HG03045 (cell line): ENCODE measurements at regions not wholly inside any gene's neighbourhood (a gene's known extent, or its start where the extent isn't known, plus 50 kb on each side); places are given as distances from the start of the nearest gene placed in this dataset.
"Not testable (repeated sequence)": the region's sequence is repeated elsewhere in the genome, so short reads cannot be mapped to it uniquely, and the experiment has no call there.

Experiments
- ATAC-seq: cut with Tn5 transposase; IDR thresholded peaks from one replicate; pipeline ENCODE4 v1.9.1; 2021; ENCODE audit warnings: mild to moderate bottlenecking, moderate library complexity; ENCODE audit not compliant: unreplicated experiment

DNA sequence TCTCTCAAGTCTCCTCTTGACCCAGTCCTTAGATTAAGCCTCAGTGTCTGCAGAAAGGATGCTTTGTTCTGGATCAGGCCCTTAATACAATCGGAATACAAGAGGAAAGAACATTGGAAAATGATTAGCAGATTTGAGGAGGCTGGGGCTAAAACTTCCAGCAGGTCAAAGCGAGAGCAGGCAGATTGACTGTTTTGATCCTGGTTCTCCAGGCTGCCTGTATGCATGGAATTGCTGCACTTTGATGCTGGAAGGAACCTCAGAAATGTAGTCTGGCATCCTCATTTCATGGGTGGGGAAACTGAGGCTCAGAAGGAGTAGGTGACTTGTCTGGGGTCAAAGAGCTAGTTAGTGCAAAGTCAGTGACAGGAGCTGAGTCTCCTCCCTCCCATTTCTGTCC lies 202.8 kb downstream of the EMX2 start:
- ATAC-seq, result no peak

DNA sequence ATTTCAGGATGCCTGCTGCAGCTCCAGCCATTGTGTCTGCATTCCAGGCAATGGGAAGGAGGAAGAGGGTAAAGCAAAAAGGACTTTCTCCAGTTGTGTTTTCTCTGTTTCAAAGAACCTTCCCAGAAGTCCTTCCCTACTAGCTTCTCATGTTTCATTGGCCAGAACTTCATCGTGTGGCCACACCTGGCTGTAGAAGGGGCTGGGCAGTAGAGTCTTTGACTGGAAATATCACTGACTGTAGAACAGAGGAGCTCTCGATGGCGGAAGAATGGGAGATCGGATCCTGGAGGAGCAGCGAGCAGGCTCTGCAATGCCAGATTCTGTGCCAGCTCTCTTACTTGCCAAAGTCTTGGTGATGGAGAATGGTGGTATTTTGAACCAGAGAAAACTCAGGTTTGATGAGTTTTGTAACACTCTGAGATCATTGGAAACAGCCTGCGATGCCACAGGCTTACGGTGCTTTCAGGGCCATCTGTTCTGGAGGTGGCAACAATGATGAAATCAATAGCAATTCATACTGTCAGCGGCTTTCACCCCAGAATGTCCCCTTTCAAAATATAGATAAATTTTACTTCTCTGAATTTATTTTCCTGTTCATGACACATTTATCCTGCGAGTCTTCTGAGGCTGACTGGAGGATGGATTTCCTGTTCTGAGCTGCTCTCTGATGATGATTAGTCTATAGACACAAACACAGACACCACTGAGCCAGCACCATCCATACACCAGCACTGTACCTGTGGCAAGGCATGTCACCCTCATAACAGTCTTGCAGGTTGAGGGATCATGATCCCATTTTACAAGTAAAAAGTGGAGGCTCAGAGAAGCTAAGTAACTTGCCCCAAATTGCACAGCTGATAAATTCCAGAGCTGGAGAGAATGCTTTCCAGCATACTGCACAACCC lies 204.2 kb downstream of the EMX2 start:
- ATAC-seq, result no peak

- ATAC-seq, result no peak
These were observed 205.1 kb downstream of the EMX2 start for GRCh38 chr10:117747636-117748035.

GRCh38 chr10:117748058-117748457 lies 205.5 kb downstream of the EMX2 start:
- ATAC-seq, result no peak

DNA sequence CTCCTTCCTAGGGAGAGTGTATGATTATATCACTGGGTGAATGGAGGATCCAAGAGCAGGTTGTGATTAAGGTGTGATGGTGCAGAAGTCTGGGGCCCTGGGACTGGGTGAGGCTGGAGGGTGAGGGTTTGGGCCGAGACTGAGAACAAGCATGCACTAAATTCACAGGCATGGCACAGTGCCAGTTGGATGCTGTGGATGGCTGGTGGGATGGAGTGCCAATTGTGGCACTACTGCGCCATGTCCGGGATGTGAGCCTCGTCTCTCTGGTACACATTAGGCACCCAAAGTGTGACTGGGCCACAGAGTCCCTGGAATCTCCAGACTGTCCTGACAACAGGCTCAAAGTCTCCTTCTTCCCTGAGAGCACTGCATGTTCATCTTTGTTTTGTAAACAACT lies 208.1 kb downstream of the EMX2 start:
- ATAC-seq, result no peak

DNA sequence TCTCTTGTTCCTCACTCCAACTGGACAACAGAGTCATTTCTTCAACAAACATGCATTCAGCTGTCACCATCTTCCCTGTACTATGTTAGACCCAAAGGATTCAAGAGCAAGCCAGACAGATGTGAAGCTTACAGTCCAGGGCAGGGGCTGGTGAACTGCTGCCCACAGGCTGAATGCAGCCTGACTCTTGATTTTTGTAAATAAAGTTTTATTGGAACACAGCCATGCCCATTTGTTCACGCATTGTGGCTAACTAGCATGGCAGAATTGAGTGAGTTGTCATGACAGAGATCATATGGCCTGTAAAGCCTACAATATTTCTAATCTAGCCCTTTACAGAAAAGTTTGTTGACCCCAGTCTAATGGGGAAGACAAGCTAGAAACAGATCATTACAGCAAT lies 208.7 kb downstream of the EMX2 start:
- ATAC-seq, result no peak

DNA sequence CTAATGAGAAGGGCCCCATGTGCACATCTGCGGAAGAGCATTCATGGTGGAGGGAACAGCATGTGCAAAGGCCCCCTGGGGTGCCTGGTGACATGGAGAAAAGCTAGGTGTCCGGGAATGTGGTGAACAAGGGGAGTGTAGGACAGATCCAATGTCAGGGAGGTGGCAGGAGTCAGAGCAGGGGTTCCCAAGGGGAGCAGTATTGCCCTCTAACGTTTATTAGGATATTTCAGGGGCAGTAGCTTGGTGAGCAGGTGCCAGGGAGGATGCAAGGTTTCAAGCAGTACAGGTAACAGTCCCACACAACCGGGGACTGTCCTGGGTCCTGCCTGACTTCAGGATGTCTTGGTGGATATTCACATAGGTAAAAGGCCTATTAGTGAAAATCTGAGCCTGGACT lies 209.6 kb downstream of the EMX2 start:
- ATAC-seq, result no peak

DNA sequence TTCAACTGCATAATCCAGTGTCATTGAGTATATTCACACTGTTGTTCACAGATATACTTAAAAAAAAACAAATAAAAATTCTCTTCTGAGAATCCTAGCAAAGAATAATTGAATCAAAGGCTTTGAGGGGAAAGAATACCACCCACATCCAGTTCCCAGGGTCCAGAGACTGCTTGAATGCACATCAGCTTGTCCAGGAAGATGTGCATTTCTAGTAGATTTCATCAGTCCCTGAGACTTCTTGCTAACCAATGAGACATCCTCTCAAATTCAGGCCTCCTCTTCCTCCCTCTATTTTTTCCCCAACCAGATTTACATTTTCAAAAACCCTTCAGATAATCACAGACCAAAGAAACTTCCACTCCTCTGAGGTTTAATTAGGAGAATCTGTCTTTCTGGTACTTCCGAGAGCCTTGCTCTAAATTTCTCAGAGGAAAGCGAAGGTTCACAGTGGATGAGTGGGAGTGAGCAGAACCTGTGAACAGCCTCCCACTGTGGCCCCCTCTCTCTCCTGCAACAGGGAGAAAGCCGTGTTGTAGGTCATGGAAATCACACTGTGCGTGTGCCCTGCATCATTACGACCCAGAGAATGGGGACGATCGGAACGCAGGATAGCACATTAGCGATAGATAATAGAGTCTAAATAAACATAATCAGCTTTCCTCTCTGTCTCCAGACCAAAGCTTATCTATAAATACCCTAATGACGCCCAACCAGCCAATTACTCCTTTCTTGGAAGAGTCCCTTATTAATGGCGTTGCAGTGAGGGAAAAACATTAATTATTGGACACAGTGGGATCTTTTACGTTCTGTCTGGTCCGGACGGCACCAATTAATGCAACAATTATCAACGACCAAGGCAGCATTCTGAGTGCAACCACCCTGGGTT lies 212.5 kb downstream of the EMX2 start:
- ATAC-seq, result no peak

GRCh38 chr10:117755659-117756014 lies 213.1 kb downstream of the EMX2 start:
- no peak for ATAC-seq

GRCh38 chr10:117757086-117757720 lies 214.7 kb downstream of the EMX2 start:
- no peak for ATAC-seq

DNA sequence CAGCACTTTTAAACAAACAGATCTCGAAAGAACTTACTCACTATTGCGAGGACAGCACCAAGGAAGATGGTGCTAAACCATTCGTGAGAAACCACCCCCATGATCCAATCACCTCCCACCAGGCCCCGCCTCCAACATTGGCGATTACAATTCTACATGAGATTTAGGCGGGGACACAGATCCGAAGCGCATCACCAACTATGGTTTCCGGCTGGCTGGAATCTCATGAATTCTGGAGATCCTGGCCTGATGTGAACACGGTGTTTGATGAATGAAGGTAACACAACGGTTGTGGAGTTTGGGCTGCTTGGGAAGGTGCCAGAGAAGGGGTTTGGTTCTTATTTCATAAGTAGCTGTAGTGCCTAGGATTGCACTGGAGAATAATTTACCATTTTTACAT lies 216.7 kb downstream of the EMX2 start:
- no peak for ATAC-seq

DNA sequence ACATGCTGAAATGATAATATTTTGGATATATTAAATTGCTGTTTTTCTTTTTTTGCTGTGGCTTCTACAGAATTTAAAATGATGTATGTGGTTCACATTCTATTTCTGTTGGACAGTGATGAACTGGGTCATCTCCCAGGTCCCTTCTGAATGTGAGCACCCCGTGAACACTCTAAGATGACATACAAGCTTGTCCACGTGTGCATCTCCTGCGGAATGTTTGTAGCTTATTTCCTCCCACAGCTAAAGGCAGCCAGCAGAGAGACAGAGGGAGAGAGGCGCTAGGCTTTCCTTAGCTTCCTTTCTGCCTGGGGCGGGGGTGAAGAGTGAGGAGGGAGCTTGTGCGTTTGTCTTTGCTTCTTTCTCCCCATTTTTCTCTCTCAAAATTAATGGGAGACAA lies 219.1 kb downstream of the EMX2 start:
- ATAC-seq, result no peak

DNA sequence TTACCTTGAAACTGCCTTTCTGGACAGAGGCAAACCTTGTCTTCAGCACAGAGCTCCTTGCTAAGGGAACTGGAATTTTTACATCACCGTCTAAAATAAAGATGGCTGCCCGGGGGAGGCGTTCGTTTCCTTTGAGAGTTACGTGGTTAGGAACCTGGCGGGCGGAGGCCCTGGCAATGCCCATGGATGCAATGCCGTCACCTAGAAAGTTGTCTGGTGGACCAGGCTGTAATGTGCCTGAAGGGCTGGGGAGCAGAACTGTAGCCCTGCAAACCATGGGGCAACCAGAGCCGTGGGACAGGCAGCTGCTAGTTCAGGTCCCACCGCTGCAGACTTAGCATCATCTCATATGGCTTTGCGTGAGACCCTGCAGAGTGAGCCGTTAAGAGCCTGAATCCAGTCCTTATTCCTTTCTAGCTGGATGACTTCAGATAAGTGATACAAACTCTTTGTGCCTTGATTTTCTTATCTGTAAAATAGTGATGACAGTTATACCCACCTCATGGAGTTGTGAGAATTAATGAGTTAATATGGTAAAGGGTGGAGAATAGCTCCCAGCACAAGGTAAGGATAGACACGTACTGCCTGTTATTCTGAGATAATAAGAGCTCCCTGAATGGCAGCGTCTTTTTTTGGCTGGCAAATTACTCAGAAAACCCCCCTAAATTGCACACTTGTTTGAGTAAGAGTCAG lies 219.7 kb downstream of the EMX2 start:
- no peak for ATAC-seq

DNA sequence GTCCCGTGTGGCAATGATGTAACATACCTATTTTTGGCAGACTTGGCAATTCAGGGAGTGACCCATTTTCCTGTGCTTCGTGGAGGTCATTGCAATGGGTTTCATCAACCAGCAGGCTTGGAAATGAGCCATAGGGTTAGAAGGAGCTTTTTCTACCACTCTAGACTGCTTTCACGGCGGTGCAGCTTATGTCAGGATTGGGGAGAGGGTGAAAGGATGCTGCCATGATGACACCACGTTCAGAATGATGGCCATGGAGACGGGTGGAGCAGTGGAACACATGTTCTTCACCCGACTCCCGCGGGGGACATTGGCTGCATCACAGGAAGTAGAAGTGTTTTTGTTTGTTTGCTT lies 220.2 kb downstream of the EMX2 start:
- ATAC-seq, result no peak

DNA sequence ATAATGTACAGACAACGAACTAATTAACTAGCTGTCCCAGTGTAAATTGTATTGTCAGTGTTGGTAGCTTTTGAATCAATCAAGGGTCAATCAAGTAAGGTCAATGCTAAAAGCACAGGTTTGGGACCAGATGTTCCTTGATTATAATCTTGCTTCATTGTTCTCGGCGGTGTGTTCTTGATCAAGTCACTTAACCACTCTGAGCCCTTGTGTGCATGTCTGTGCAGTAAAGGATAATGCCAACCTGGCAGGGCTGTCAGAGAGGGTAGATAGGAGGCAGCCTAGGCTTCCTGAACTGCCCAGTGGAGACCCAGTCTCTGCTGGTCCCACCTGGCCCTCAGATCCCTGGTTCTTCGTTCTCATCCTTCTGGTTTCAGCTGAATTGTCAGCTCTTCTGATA lies 221.0 kb downstream of the EMX2 start:
- ATAC-seq, result no peak

GRCh38 chr10:117768333-117769042 lies 225.9 kb downstream of the EMX2 start:
- no peak for ATAC-seq

GRCh38 chr10:117775526-117775925 lies 233.0 kb downstream of the EMX2 start:
- no peak for ATAC-seq

- ATAC-seq, result not testable (repeated sequence)
These were observed 234.7 kb downstream of the EMX2 start for GRCh38 chr10:117777222-117777621.

GRCh38 chr10:117778241-117778640 lies 235.7 kb downstream of the EMX2 start:
- no peak for ATAC-seq

- ATAC-seq, result no peak
These were observed 237.9 kb downstream of the EMX2 start for GRCh38 chr10:117780411-117780810.
